Memory B cell (primary cell): ENCODE measurements at regions not wholly inside any gene's neighbourhood (a gene's known extent, or its start where the extent isn't known, plus 50 kb on each side); places are given as distances from the start of the nearest gene placed in this dataset.

Source experiments
- ATAC-seq: fragments of 150-1000 bp; cut with Tn5 transposase; 2 replicates; pipeline ENCODE4 v1.10.0; 2021; ENCODE audit warnings: low read depth, mild to moderate bottlenecking, moderate library complexity
- DNase-seq, 2 donors: peaks; one replicate each; pipeline ENCODE4 v3.0.0; 2022; ENCODE audit warnings: low spot score in 2 of 2
- H3K27ac Mint-ChIP-seq: one replicate; pipeline ENCODE4 v1.8.0; 2022; ENCODE audit warnings: mild to moderate bottlenecking, moderate library complexity, mixed read lengths
- H3K27me3 Mint-ChIP-seq: one replicate; pipeline ENCODE4 v1.8.0; 2022; ENCODE audit warnings: mixed read lengths
- H3K36me3 Mint-ChIP-seq: one replicate; pipeline ENCODE4 v1.8.0; 2022; ENCODE audit warnings: mild to moderate bottlenecking, mixed read lengths
- H3K4me1 Mint-ChIP-seq: one replicate; pipeline ENCODE4 v1.8.0; 2022; ENCODE audit warnings: mixed read lengths
- H3K4me3 Mint-ChIP-seq: one replicate; pipeline ENCODE4 v1.8.0; 2022; ENCODE audit warnings: mild to moderate bottlenecking, moderate library complexity, mixed read lengths
- H3K9me3 Mint-ChIP-seq: one replicate; pipeline ENCODE4 v1.8.0; 2022; ENCODE audit warnings: mixed read lengths

DNA sequence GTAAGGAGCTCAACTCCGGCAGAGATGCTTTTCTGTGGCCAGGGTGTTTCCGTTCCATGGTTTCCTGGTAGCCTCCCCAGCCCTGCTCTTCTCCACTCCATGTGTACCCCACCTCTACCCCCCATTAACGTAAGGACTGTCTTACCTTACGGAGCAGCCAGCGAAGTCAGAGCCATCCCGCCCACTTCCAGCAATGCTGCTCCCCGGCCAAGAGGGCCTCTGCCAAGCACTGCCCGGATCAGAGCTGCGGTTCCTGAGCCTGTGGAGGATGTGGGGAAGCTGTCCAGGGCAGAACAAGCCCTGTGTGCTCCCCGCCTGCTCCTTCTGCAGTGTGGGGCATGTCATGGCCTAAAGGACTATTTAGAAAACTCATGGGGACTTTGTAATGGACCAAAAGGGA is 261.2 kb downstream of the GADD45G start:
- Mint-ChIP-seq H3K27ac (no peak overlapping the region), H3K36me3 (no peaks in the 10 kb centered on the region), H3K4me1 (peaks cover 4% of the 10 kb centered on the region), H3K9me3 (no peaks in the 10 kb centered on the region), H3K27me3 (peaks cover 2% of the 10 kb centered on the region), H3K4me3 (no peak overlapping the region)
- ATAC-seq (no peak), DNase-seq (no peak)

DNA sequence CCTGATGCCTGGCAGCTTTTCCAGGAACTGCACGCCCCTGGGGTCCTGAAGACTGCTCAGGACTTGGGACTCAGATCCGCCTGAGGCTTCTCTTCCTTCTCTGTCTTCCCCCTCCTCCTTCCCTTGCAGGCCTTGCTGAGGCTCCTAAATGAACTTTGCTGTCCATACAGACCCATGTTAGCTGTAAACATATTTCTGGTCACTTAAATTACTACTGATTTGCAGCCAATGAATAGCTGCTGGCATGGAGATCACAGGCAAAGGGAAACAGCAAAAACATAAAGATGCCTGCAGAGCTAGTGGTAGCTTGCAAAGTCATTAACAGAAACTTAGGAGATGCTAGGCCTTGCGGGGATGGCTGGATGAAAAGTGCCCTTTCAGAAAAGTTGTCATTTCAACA is 261.9 kb downstream of the GADD45G start:
- H3K9me3 Mint-ChIP-seq, result no peaks in the 10 kb centered on the region
- peaks cover 2% of the 10 kb centered on the region for H3K27me3 Mint-ChIP-seq
- no peak overlapping the region for H3K4me3 Mint-ChIP-seq
- no peaks in the 10 kb centered on the region for H3K36me3 Mint-ChIP-seq
- ATAC-seq (no peak), DNase-seq (no peak)
- H3K4me1 Mint-ChIP-seq, result peaks cover 4% of the 10 kb centered on the region
- no peak overlapping the region for H3K27ac Mint-ChIP-seq

DNA sequence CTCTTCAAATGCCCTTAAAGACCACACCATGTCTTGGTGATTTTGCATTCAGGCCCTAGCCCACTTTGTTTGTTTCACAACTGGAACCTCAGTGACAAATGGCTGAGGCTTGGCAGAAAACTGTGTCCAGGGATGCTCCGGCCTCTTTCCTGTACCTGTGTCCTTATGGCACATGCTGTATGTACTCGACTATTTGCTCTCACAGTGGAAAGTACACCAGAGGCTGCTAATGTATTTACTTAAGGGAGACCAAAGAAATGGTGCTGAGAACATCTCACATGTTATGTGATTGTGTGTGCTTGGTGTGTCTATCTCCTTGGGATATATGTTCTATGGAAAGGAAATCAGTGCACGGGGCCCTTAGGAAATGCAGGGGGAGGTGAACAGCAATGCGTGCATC is 263.3 kb downstream of the GADD45G start:
- Mint-ChIP-seq H3K36me3 (no peaks in the 10 kb centered on the region), H3K9me3 (no peaks in the 10 kb centered on the region), H3K27ac (no peak overlapping the region), H3K4me1 (peaks cover 4% of the 10 kb centered on the region), H3K27me3 (peaks cover 2% of the 10 kb centered on the region), H3K4me3 (no peak overlapping the region)
- ATAC-seq, result no peak
- DNase-seq, result no peak

DNA sequence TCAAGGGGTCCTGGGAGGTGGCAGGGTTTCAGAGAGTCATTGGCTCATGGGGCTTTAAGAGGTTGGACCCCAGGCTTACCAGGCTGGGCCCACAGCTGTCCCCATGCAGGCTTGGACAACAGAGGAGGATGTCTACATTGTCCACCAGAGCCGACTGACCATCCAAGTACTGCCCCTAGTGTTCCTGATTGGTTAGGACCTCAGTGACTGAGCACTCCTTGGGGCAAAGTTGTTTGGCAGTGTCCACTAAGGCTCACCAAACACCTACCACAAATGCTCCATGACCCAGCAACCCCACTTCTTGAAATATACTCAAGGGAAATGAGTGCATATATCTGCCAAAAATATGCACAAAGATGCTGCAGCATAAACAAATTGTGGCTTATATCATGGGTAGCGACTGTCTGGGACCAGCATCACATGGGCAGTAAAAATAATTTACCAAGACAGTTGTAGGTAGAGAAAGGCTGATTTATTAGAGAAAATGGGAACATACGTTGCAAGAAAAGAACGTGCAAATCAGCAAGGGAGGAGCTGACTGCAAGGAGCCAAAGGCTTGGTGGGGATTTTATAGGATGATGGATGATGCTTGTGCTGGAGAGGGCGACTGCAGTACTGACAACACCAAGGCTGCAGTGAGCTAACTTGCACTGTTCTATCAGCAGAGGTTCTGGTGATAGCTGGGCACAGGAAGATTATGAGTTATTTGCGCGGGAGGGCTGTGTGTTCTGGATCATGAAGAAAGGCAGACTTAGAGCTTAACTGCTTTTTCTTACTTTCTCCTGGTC is 265.2 kb downstream of the GADD45G start:
- no peaks in the 10 kb centered on the region for H3K36me3 Mint-ChIP-seq

DNA sequence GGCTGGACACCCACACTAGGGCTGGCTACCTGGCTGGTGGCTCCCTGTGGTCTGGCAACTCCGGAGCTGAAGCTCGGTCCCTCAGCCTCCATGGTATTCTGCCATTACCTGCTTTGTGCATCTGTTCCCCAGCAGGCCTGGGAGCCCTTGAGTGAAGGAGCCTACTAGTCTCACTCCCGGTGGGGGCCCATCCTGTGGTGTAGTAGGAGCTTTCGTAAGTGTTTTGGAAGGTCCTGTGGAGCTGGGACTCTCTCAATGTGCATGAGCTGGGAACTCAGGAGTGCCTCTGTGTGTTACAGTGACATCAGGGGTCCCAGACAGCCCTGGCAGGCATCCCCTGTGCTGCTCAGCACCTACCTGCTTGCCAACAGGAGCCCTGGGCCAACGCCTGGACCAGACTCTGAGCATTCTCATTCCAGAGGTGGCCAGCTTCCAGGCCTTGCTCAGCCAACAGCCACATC is 267.1 kb downstream of the GADD45G start:
- no peaks in the 10 kb centered on the region for H3K9me3 Mint-ChIP-seq
- H3K36me3 Mint-ChIP-seq, result no peaks in the 10 kb centered on the region
- peaks cover 2% of the 10 kb centered on the region for H3K27me3 Mint-ChIP-seq
- ATAC-seq (no peak), DNase-seq (no peak)
- H3K4me1 Mint-ChIP-seq, result peaks cover 4% of the 10 kb centered on the region
- H3K4me3 Mint-ChIP-seq, result no peak overlapping the region
- no peak overlapping the region for H3K27ac Mint-ChIP-seq

More for the DNA sequence above, 265.2 kb downstream of the GADD45G start:
- Mint-ChIP-seq H3K4me1 (peaks cover 4% of the 10 kb centered on the region), H3K4me3 (no peak overlapping the region), H3K9me3 (no peaks in the 10 kb centered on the region), H3K27ac (no peak overlapping the region), H3K27me3 (no peaks in the 10 kb centered on the region)
- ATAC-seq (no peak), DNase-seq (no peak)

DNA sequence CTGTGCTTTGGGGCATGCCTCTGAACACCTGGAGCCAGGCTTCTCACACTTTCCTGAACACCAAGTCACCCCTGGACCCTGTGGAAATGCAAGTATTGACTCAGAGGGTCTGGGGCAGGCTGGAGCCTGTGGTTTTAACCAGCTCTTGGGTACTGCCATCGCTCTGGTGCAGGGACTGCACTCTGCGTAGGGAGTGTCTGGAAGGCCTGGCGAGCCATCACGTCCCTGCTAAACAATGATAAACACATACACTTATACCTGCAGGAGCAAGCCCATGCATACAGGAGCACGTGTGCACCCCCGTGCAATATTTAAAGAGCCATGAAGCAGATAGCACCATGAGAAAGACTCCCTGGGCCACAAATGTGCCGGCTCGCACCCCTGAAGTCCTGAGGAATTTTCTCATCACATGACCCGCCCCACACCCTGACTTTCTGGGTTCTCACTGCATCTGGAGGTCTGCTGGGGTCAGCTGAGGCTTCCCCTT is 267.7 kb downstream of the GADD45G start:
- no peak for DNase-seq
- H3K4me1 Mint-ChIP-seq, result peaks cover 4% of the 10 kb centered on the region
- ATAC-seq, result no peak
- H3K27ac Mint-ChIP-seq, result no peak overlapping the region
- H3K36me3 Mint-ChIP-seq, result no peaks in the 10 kb centered on the region
- no peak overlapping the region for H3K4me3 Mint-ChIP-seq
- no peaks in the 10 kb centered on the region for H3K9me3 Mint-ChIP-seq
- H3K27me3 Mint-ChIP-seq, result peaks cover 2% of the 10 kb centered on the region

DNA sequence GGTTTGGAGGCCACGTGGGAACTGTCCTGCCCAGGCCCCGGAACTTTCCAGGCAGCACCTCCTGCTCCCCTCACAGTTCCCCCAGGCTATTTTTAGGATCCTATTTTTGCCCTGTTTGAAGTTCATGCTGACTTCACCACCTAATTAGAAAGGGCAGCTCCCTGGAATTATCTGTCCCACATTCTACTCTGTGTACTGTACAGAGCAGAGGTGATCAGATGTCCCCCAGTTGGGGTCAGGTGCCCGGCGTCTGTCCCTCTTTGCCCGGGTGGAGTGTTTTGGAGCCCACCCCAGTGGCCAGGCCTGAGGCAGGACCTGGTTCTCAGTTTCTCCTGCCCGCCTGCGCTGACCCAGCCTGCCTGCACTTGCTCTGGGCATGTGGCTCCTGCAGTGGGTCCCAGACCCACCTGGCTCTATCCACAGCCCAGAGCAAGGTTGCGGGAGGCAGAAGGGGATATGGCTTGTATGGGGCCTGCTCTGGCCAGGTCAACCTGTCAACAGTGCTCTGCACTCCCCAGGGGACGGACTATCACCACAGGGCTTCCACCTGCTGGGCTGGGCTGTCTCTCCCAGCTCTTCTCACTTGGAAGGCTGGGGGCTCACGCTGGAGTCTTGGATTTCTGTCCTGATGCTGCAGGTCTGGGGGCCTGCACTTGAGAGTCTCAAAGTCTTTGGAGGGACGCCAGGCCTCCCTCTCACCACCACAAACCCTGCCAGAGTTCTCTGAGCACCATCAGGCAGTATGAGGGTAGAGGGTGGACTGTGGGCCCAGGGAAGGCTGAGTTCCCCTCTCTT is 268.3 kb downstream of the GADD45G start:
- no peaks in the 10 kb centered on the region for H3K36me3 Mint-ChIP-seq
- H3K27me3 Mint-ChIP-seq, result peaks cover 2% of the 10 kb centered on the region
- ATAC-seq (no peak), DNase-seq (no peak)
- peaks cover 4% of the 10 kb centered on the region for H3K4me1 Mint-ChIP-seq
- no peaks in the 10 kb centered on the region for H3K9me3 Mint-ChIP-seq
- no peak overlapping the region for H3K27ac Mint-ChIP-seq
- H3K4me3 Mint-ChIP-seq, result no peak overlapping the region

DNA sequence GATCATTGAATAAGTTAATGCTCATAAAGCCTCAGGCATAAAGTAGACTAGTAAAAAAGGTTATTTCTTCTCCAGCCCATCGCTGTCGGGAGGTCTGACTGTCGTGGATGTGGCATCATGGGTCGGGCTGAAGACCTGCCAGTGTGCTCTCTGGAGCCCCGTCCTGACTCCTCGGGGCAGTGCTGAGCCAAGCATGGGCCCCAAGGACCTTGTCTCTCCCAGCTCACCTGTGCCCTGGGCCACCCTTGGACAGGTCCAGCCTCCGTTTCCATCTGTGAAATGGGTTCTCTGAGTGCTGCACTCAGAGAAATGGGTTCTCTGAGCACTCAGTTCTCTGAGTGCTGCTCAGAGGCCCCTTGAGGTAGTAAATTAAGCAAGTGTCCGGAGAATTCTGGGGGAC is 269.0 kb downstream of the GADD45G start:
- Mint-ChIP-seq H3K27me3 (peaks cover 2% of the 10 kb centered on the region), H3K4me3 (no peak overlapping the region), H3K27ac (no peak overlapping the region), H3K4me1 (peaks cover 4% of the 10 kb centered on the region), H3K9me3 (no peaks in the 10 kb centered on the region), H3K36me3 (no peaks in the 10 kb centered on the region)
- DNase-seq, result no peak
- no peak for ATAC-seq

DNA sequence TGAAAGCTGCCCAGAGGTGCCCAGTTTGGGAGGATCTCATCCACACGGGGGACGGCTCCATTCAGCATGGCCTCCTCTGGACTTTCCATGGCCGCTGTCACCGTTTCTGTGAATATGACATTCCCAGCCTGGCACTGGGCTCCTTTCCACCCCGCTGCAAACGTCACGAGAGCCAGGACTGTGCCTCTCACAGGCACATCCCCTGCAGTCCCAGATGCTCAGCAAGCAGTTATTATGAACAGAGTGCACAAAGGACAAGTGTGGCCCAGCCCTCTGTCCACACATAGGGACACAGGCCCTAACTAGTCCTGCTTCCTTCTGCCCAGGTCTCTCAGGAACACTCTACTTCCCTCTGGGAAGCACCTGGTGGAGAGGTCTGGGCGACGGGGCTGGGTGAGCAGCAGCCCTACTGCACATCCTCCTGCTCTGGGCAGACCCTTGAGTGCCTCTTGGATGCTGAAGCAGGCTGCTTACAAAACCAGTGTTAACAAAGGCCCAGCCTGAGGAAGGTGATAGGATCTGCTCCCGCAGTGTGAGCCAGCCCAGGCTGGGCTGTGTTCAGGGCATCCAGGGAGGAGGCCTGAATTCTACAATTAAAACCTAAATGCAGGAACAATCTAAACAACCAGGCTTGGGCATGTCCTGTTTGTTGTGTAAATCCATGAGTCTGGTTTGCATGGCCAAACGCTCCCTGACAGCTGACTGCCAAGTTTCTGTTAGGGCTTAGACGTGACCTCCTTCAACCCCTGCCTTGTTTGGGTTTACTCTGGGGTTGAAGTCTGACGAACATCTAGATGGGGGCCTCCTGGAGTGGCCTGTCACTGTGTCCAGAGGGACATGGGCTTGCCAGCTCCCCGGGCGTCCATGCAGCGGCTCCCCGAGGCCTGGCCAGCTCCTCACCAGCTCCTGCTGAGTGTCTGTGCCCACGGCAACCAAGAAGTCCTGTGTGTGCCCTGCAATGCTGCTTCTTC is 269.8 kb downstream of the GADD45G start:
- DNase-seq, result no peak
- H3K9me3 Mint-ChIP-seq, result no peaks in the 10 kb centered on the region

DNA sequence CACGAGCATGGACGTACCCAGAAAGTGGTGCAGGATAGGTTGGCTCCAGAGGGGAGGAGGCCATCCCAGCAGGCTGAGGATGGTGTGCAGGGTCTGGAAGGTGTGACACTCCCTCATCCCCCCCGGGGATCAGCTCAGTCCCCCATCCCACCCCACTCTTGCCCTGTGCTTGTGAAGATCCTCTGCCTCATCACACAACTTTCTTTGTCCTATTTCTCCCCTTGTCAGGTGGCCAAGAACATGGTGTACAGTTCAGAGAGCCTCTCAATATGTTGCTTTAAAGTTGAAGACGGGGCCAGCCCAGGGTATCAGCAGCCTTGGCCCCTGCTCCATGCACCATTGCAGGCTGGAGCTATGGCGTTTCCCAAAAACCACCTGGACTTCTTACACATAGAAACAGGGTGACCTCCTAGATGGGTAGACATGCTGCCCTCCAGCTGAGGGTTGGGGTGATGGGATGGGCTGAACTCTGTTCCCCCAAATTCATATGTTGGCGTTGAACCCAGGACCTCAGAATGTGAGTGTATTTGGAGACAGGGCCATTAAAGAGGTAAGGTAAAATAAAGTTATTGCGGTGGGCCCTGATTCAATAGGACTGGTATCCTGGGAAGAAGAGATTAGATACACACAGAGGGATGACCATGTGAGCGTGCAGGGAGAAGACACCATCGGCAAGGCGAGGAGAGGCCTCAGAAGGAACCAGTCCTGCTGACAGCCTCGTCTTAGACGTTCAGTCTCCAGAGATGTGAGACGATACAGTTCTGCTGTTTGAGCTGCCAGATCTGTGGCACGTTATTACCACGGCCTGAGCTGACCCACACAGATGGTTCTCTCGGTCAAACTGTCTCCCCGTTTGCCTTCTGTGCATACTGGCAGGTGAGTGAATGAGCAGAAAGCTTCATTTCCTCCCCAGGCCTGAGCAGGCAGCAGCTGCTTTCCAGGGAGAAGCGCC is 272.5 kb downstream of the GADD45G start:
- DNase-seq (no peak), ATAC-seq (no peak)
- H3K4me1 Mint-ChIP-seq, result no peaks in the 10 kb centered on the region
- no peaks in the 10 kb centered on the region for H3K9me3 Mint-ChIP-seq
- no peak overlapping the region for H3K4me3 Mint-ChIP-seq
- no peaks in the 10 kb centered on the region for H3K36me3 Mint-ChIP-seq
- no peak overlapping the region for H3K27ac Mint-ChIP-seq
- H3K27me3 Mint-ChIP-seq, result peaks cover 2% of the 10 kb centered on the region

More for the DNA sequence above, 269.8 kb downstream of the GADD45G start:
- H3K36me3 Mint-ChIP-seq, result no peaks in the 10 kb centered on the region
- H3K4me3 Mint-ChIP-seq, result no peak overlapping the region
- peaks cover 4% of the 10 kb centered on the region for H3K4me1 Mint-ChIP-seq
- H3K27ac Mint-ChIP-seq, result no peak overlapping the region
- no peak for ATAC-seq
- H3K27me3 Mint-ChIP-seq, result peaks cover 2% of the 10 kb centered on the region

DNA sequence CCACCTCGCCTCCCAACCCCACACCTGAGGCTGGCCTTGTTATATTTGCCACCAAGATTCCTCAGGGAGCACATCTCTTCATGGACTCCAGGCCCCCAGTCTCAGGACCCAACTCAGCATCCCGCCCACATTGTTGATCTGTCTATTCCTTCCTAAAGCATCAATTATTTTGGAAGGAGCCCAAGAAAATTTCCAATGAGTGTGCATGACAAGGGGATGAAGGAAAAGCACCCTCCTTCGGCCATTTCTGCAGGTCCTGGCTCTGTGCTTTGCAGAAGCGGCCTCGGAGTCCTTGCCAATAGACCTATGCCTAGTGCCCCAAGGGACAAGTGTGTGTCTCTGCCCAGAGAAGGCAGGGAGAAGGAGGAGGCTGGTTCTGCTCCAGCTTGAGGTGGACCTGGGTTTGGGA is 273.2 kb downstream of the GADD45G start:
- H3K9me3 Mint-ChIP-seq, result no peaks in the 10 kb centered on the region
- H3K27me3 Mint-ChIP-seq, result peaks cover 2% of the 10 kb centered on the region
- H3K27ac Mint-ChIP-seq, result no peak overlapping the region
- no peak for DNase-seq
- no peaks in the 10 kb centered on the region for H3K4me1 Mint-ChIP-seq
- ATAC-seq, result no peak
- H3K36me3 Mint-ChIP-seq, result no peaks in the 10 kb centered on the region
- H3K4me3 Mint-ChIP-seq, result no peak overlapping the region

DNA sequence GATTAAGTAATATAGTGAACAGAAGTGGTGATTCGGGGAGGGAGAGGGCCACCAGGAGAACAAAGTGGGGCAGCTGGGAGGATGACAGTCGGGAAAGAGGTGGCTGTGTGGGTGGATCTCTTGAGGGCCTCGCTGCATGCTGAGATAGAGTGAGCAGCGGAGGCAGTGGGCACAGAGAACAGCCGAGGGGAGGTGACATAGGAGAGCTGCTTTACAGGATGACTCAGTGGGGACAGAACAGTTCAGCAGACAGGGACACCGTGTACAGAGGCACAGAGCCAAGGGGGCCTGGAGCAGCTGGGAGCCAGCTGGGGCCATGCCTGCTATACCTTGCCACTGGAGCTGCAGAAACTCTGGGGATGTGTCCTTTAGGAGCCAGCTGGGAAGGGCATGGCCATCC is 273.9 kb downstream of the GADD45G start:
- H3K4me3 Mint-ChIP-seq, result no peak overlapping the region
- peaks cover 2% of the 10 kb centered on the region for H3K27me3 Mint-ChIP-seq
- no peak for ATAC-seq
- DNase-seq, result no peak
- H3K9me3 Mint-ChIP-seq, result no peaks in the 10 kb centered on the region
- H3K36me3 Mint-ChIP-seq, result no peaks in the 10 kb centered on the region
- H3K4me1 Mint-ChIP-seq, result no peaks in the 10 kb centered on the region
- no peak overlapping the region for H3K27ac Mint-ChIP-seq

DNA sequence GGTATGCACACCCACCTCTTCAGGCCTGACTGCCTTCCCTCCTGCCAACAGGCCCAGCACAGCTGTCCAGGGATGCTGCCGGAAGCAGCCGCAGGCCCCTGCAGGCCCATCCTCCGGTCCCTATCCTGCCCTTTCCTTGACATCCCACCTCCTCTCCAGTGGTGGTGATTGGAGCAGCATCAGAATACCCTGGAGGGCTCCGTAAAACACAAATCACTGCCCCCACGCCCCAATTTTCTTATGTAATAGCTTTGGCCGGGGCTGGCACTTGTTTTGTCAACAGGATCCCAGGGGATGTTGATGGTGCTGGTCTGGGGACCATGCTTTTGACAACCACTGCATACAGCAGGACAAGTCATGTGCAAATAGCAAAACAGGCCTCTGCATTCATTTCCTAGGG is 274.5 kb downstream of the GADD45G start:
- no peak overlapping the region for H3K4me3 Mint-ChIP-seq
- H3K36me3 Mint-ChIP-seq, result no peaks in the 10 kb centered on the region
- DNase-seq (no peak), ATAC-seq (no peak)
- no peak overlapping the region for H3K27ac Mint-ChIP-seq
- H3K4me1 Mint-ChIP-seq, result no peaks in the 10 kb centered on the region
- H3K27me3 Mint-ChIP-seq, result peaks cover 2% of the 10 kb centered on the region
- H3K9me3 Mint-ChIP-seq, result no peaks in the 10 kb centered on the region
